WTC11 (cell line): ENCODE measurements at regions not wholly inside any gene's neighbourhood (a gene's known extent, or its start where the extent isn't known, plus 50 kb on each side); places are given as distances from the start of the nearest gene placed in this dataset.

Source experiments
- ATF2 ChIP-seq: sonication (generic); formaldehyde crosslinking; IDR thresholded peaks from 2 replicates; pipeline ENCODE4 v1.8.1; 2022; ENCODE audit warnings: low read depth, missing genetic modification reagents, borderline replicate concordance
- CTCF ChIP-seq: fragments of 200-600 bp; IDR thresholded peaks from 2 replicates; pipeline ENCODE4 v1.8.0; 2022; ENCODE audit warnings: antibody characterized with exemption
- ESRRA ChIP-seq: sonication (generic); formaldehyde crosslinking; IDR thresholded peaks from 2 replicates; pipeline ENCODE4 v1.8.1; 2022; ENCODE audit warnings: mild to moderate bottlenecking, missing genetic modification reagents, borderline replicate concordance
- ETV6 ChIP-seq: sonication (generic); formaldehyde crosslinking; IDR thresholded peaks from 2 replicates; pipeline ENCODE4 v1.8.1; 2022; ENCODE audit warnings: mild to moderate bottlenecking, missing genetic modification reagents
- FOXP1 ChIP-seq: sonication (generic); formaldehyde crosslinking; IDR thresholded peaks from 2 replicates; pipeline ENCODE4 v1.8.0; 2022; ENCODE audit warnings: missing genetic modification reagents, mild to moderate bottlenecking, moderate library complexity, borderline replicate concordance
- JUN ChIP-seq: sonication (generic); formaldehyde crosslinking; IDR thresholded peaks from 2 replicates; pipeline ENCODE4 v1.8.0; 2023; ENCODE audit warnings: mild to moderate bottlenecking, missing genetic modification reagents
- MAX ChIP-seq: sonication (generic); formaldehyde crosslinking; IDR thresholded peaks from 2 replicates; pipeline ENCODE4 v1.8.0; 2022; ENCODE audit warnings: mild to moderate bottlenecking, missing genetic modification reagents
- TEAD4 ChIP-seq: sonication (generic); formaldehyde crosslinking; IDR thresholded peaks from 2 replicates; pipeline ENCODE4 v1.8.0; 2022; ENCODE audit warnings: mild to moderate bottlenecking, missing genetic modification reagents
- ZNF121 ChIP-seq: sonication (generic); formaldehyde crosslinking; IDR thresholded peaks from 2 replicates; pipeline ENCODE4 v1.8.0; 2023; ENCODE audit warnings: missing genetic modification reagents
- ZNF671 ChIP-seq: fragments of 250-450 bp; sonication (Bioruptor Pico); IDR thresholded peaks from 2 replicates; pipeline ENCODE4 v1.8.0; 2021; ENCODE audit warnings: mild to moderate bottlenecking
- TF ChIP-seq, protein P1 (sequence below): sonication (generic); formaldehyde crosslinking; conservative IDR thresholded peaks from 2 replicates; pipeline ENCODE4 v1.8.1; 2022; ENCODE audit warnings: mild to moderate bottlenecking, missing genetic modification reagents

- TF ChIP-seq ZNF671 (no peak), CTCF (no peak), MAX (CRISPR knock-in tag) (no peak), FOXP1 (no peak), ZNF121 (no peak), ESRRA (CRISPR knock-in tag) (no peak), JUN (CRISPR knock-in tag) (no peak), ETV6 (CRISPR knock-in tag) (no peak), TEAD4 (CRISPR knock-in tag) (no peak), ATF2 (CRISPR knock-in tag) (no peak)
- TF ChIP-seq, protein P1, sequence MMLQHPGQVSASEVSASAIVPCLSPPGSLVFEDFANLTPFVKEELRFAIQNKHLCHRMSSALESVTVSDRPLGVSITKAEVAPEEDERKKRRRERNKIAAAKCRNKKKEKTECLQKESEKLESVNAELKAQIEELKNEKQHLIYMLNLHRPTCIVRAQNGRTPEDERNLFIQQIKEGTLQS (CRISPR knock-in tag), result no peak
Observed at GRCh38 chr6:40331545-40331944, 255.6 kb downstream of the LRFN2 start.
